ENCODE measurements at regions not wholly inside any gene's neighbourhood (a gene's known extent, or its start where the extent isn't known, plus 50 kb on each side); places are given as distances from the start of the nearest gene placed in this dataset.

- TF ChIP-seq CTCF (IDR thresholded peaks at IDR 0.05) (no peak), EP300 (IDR thresholded peaks at IDR 0.05) (no peak), POLR2AphosphoS5 (IDR thresholded peaks at IDR 0.05) (no peak)
Observed at GRCh38 chr16:73503093-73503492, 455.2 kb upstream of the ZFHX3 start.

All from suprapubic skin (tissue), 4 donors.